Stimulated activated CD8-positive, alpha-beta memory T cell treated with anti-CD3 and anti-CD28 coated beads, Interleukin-7, amount 100 ng/mL, for 24 hours (primary cell): ENCODE measurements at regions not wholly inside any gene's neighbourhood (a gene's known extent, or its start where the extent isn't known, plus 50 kb on each side); places are given as distances from the start of the nearest gene placed in this dataset.
"Not testable (repeated sequence)": the region's sequence is repeated elsewhere in the genome, so short reads cannot be mapped to it uniquely, and the experiment has no call there.

ENCODE experiments used
- DNase-seq: peaks from one replicate; pipeline ENCODE4 v3.0.0-alpha.2; 2020; ENCODE audit warnings: low read depth

- no peak for DNase-seq
Measured at GRCh38 chr10:81251457-81252115, 623.4 kb upstream of the NRG3 start.

GRCh38 chr10:81264991-81265390 is 610.0 kb upstream of the NRG3 start:
- not testable (repeated sequence) for DNase-seq

- DNase-seq, result no peak
Measured at GRCh38 chr10:81270051-81270450, 604.9 kb upstream of the NRG3 start.

GRCh38 chr10:81280497-81281479 is 594.2 kb upstream of the NRG3 start:
- no peak for DNase-seq

- DNase-seq, result no peak
Measured at GRCh38 chr10:81288544-81288943, 586.5 kb upstream of the NRG3 start.

GRCh38 chr10:81297292-81297691 is 577.7 kb upstream of the NRG3 start:
- DNase-seq, result no peak

GRCh38 chr10:81303656-81304055 is 571.3 kb upstream of the NRG3 start:
- DNase-seq, result no peak

GRCh38 chr10:81306971-81307782 is 567.8 kb upstream of the NRG3 start:
- no peak for DNase-seq

- DNase-seq, result no peak
Measured at GRCh38 chr10:81309041-81309552, 565.9 kb upstream of the NRG3 start.

GRCh38 chr10:81314471-81314870 is 560.5 kb upstream of the NRG3 start:
- no peak for DNase-seq

- no peak for DNase-seq
Measured at GRCh38 chr10:81315026-81315425, 560.0 kb upstream of the NRG3 start.

GRCh38 chr10:81348003-81348402 is 527.0 kb upstream of the NRG3 start:
- DNase-seq, result no peak

GRCh38 chr10:81367132-81367531 is 507.9 kb upstream of the NRG3 start:
- no peak for DNase-seq

- DNase-seq, result no peak
Measured at GRCh38 chr10:81386817-81387216, 488.2 kb upstream of the NRG3 start.

GRCh38 chr10:81403451-81403850 is 471.5 kb upstream of the NRG3 start:
- DNase-seq, result no peak

- DNase-seq, result no peak
Measured at GRCh38 chr10:81405399-81405798, 469.6 kb upstream of the NRG3 start.

GRCh38 chr10:81414038-81414437 is 461.0 kb upstream of the NRG3 start:
- DNase-seq, result no peak

GRCh38 chr10:81426722-81427121 is 448.3 kb upstream of the NRG3 start:
- no peak for DNase-seq

GRCh38 chr10:81428456-81429134 is 446.4 kb upstream of the NRG3 start:
- no peak for DNase-seq

- no peak for DNase-seq
Measured at GRCh38 chr10:81439445-81439844, 435.5 kb upstream of the NRG3 start.

- not testable (repeated sequence) for DNase-seq
Measured at GRCh38 chr10:81441624-81442023, 433.4 kb upstream of the NRG3 start.
